LNCaP clone FGC (cell line): ENCODE measurements at regions not wholly inside any gene's neighbourhood (a gene's known extent, or its start where the extent isn't known, plus 50 kb on each side); places are given as distances from the start of the nearest gene placed in this dataset.
A peak's percentile ranks its signal among the peaks of the same experiment; 100 is the strongest.

Experiments used
- DNase-seq: peaks from one replicate; pipeline ENCODE4 v3.0.0-alpha.2; 2011; ENCODE audit warnings: low read depth
- H3K4me3 ChIP-seq: 2 replicates; pipeline ENCODE4 v1.5.1; 2011; ENCODE audit warnings: mild to moderate bottlenecking, low read depth, low read length, control low read depth
- TF ChIP-seq, protein P1 (sequence below): IDR thresholded peaks from 2 replicates; pipeline ENCODE4 v1.5.1; 2012; ENCODE audit warnings: mild to moderate bottlenecking; ENCODE audit not compliant: control insufficient read depth, insufficient read depth; ENCODE audit errors: extremely low read depth

DNA sequence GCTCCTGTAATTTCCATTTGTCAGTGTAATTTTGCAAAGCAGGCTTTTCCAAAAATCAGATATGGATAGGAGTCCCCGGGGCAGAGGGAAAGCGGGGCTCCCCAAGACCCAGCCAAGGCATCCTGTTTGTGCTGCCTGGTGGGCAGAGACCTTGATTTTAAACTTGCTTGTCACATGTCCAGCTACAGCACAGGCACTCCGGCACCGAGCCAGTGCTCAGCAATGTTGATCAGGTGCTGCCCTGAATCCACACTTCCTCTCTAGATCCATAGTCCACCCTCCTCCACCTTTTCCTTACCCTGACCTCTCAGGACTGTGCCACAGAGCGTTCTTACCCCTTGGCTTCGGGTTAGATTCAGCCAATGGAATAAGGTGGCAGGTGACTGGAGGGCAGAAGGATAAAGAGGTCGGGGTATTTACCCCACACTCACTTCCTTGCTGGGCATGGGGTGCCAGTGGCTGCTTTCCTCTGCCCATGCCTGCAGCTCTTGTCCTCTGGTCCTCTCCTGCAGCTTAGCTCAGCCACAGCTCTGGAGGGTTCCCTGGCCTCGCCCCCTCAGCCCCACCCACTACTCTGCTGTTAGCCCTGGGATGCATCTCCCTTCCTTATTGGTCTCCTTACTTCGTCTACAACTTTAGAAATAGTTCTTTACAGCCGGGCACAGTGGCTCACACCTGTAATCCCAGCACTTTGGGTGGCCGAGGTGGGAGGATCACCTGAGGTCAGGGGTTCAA, 80.1 kb downstream of the IRF2BPL start:
- DNase-seq: no peak
- no peak overlapping the region for H3K4me3 ChIP-seq
- TF ChIP-seq, protein P1, sequence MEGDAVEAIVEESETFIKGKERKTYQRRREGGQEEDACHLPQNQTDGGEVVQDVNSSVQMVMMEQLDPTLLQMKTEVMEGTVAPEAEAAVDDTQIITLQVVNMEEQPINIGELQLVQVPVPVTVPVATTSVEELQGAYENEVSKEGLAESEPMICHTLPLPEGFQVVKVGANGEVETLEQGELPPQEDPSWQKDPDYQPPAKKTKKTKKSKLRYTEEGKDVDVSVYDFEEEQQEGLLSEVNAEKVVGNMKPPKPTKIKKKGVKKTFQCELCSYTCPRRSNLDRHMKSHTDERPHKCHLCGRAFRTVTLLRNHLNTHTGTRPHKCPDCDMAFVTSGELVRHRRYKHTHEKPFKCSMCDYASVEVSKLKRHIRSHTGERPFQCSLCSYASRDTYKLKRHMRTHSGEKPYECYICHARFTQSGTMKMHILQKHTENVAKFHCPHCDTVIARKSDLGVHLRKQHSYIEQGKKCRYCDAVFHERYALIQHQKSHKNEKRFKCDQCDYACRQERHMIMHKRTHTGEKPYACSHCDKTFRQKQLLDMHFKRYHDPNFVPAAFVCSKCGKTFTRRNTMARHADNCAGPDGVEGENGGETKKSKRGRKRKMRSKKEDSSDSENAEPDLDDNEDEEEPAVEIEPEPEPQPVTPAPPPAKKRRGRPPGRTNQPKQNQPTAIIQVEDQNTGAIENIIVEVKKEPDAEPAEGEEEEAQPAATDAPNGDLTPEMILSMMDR: no peak

DNA sequence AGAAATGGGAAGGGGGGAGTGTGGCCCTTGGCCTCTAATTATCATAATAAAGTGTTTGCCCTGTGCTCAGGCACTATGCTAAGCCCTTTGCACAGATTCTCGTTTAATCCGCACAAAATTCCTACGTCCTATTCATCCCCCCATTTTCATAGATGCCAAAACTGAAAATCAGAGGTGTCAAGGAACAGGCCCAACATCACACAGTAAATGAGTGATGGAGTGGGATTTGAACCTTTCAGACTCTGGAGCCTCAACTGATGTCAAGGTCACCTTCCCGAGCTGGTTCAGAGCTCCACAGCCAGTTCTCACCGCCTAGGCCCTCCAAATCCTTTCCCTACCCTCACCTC, 80.7 kb downstream of the IRF2BPL start:
- no peak overlapping the region for H3K4me3 ChIP-seq
- TF ChIP-seq, protein P1: no peak

DNA sequence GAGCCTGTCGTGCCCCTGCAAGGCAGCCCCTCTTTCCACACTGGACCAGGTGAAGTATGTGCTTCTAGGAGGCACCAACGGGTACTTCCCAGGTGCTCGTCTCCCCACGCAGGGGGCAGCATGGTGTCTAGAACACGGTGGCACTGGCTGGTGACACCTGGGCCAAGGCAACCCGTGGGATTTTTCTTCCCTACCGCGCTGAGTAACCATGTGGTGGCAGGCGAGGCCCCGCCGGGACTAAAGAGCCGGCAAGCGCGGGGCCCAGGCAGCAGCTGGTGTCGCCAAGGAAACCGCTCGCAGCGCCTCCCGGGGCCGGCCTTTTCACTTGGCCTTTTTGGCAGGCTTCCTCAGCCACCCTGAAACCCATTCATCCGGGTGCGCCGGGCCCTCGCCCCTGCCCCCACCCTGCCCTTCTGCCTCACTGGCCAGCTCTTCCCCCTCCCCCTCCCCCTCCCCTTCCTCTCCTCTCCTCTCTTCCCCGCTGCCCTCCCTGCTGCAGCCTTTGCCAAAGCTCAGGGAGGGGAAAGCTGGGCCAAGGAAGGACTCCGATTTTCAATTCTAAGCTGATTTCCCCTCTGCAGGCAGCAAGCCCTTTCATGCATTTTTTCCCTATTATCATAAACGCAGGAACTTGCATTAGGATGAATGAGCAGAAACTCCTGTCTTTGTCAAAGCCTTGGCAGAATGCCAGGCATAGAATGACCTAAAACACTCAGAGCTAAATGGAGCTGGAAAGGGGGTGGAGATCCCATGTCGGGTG, 81.2 kb downstream of the IRF2BPL start:
- H3K4me3 ChIP-seq: no peak overlapping the region
- DNase-seq: peak; percentile 80
- TF ChIP-seq, protein P1: peak; percentile 70

More for the DNA sequence above, 80.7 kb downstream of the IRF2BPL start:
- DNase-seq: no peak

GRCh38 chr14:76946753-76947077, 81.8 kb downstream of the IRF2BPL start:
- TF ChIP-seq, protein P1: no peak
- DNase-seq: no peak
- H3K4me3 ChIP-seq: no peak overlapping the region

DNA sequence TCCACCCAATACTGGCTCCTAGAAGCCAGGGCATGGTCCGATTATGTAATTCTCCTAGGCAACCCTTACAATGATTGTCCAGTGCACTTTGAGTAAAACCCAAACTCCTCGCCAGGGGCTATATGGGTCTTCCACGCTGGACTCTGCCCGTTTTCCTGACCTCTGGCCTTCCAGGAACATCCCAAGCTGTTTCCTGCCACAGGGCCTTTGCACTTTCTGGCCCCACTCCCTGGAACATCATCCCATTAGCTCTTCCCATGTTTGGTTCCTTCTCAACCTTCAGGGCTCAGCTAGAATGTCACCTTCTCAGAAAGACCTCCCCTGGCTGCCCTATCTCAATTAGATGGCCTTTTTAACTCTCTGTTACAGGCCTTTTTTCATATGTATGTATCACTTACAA, 85.4 kb downstream of the IRF2BPL start:
- TF ChIP-seq, protein P1: no peak
- no peak overlapping the region for H3K4me3 ChIP-seq
- no peak for DNase-seq

- TF ChIP-seq, protein P1: no peak
- H3K4me3 ChIP-seq: no peak overlapping the region
Measured at GRCh38 chr14:76941946-76942805, 86.3 kb downstream of the IRF2BPL start.

More at GRCh38 chr14:76941946-76942805, 86.3 kb downstream of the IRF2BPL start:
- no peak for DNase-seq
